AG04450 (cell line): ENCODE measurements at regions not wholly inside any gene's neighbourhood (a gene's known extent, or its start where the extent isn't known, plus 50 kb on each side); places are given as distances from the start of the nearest gene placed in this dataset.
"Not testable (repeated sequence)": the region's sequence is repeated elsewhere in the genome, so short reads cannot be mapped to it uniquely, and the experiment has no call there.

Experiments
- CTCF ChIA-PET: fragments of 300-600, 350-600 bp; formaldehyde crosslinking; extraction: SDS; loops from one replicate; lab custom pipeline; 2022; ENCODE audit warnings: antibody characterized with exemption, inconsistent platforms; lab: Charles Lee
- POLR2A ChIA-PET: fragments of 350-600 bp; formaldehyde crosslinking; extraction: SDS; loops from one replicate; lab custom pipeline; 2021; ENCODE audit warnings: antibody characterized with exemption, inconsistent platforms; lab: Yijun Ruan, JAX
- DNase-seq: peaks from one replicate; pipeline ENCODE4 v3.0.0-alpha.2; 2011; ENCODE audit warnings: low read depth, low spot score
- H3K27ac ChIP-seq: one replicate; pipeline ENCODE4 v1.5.1; 2012; ENCODE audit warnings: low read depth, low read length, control low read depth
- H3K27me3 ChIP-seq: one replicate; pipeline ENCODE4 v1.6.0; 2012; ENCODE audit warnings: low read length; ENCODE audit not compliant: control insufficient read depth, insufficient read depth
- H3K4me3 ChIP-seq: 2 replicates; pipeline ENCODE4 v1.5.1; 2011; ENCODE audit warnings: mild to moderate bottlenecking, low read depth, low read length, control low read depth
- H3K9me3 ChIP-seq: 2 replicates; pipeline ENCODE4 v1.5.1; 2012; ENCODE audit warnings: low read length; ENCODE audit not compliant: control insufficient read depth, insufficient read depth
- TF ChIP-seq, protein P1 (sequence below): IDR thresholded peaks from 2 replicates; pipeline ENCODE4 v1.5.1; 2011; ENCODE audit warnings: low read depth, low read length, control low read depth, inconsistent platforms

DNA sequence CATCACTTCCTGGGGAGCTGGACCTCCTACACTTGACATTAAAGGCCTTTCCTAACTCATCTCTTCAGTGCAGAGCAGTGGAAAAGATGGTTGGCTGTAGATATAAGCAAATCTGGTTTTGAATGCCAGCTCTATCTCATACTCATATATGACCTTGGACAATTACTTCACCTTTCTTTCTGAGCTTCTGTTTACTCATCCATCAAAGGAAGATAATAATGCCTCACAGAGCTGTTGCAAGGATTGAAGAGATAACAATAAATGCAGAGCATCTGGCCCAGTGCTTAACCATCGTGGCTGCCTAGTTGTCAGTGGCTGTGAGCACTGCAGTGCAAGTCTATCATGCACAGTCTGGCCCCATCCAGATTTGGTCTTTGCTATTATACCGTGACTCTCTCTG is 148.1 kb upstream of the EOLA2 start:
- CTCF ChIA-PET = no interaction called here
- no peaks in the 10 kb centered on the region for H3K27me3 ChIP-seq
- TF ChIP-seq, protein P1, sequence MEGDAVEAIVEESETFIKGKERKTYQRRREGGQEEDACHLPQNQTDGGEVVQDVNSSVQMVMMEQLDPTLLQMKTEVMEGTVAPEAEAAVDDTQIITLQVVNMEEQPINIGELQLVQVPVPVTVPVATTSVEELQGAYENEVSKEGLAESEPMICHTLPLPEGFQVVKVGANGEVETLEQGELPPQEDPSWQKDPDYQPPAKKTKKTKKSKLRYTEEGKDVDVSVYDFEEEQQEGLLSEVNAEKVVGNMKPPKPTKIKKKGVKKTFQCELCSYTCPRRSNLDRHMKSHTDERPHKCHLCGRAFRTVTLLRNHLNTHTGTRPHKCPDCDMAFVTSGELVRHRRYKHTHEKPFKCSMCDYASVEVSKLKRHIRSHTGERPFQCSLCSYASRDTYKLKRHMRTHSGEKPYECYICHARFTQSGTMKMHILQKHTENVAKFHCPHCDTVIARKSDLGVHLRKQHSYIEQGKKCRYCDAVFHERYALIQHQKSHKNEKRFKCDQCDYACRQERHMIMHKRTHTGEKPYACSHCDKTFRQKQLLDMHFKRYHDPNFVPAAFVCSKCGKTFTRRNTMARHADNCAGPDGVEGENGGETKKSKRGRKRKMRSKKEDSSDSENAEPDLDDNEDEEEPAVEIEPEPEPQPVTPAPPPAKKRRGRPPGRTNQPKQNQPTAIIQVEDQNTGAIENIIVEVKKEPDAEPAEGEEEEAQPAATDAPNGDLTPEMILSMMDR = no peak
- DNase-seq = no peak
- no peaks in the 10 kb centered on the region for H3K9me3 ChIP-seq
- no peak overlapping the region for H3K4me3 ChIP-seq
- POLR2A ChIA-PET = interaction anchor here (0.7 kb wide), 1 partner anchor 238 kb away, joined by 3 read pairs; no protein-coding TSS in a partner anchor
- peak overlapping the region; percentile 52 for H3K27ac ChIP-seq

GRCh38 chrX:150087612-150088011 is 149.3 kb upstream of the EOLA2 start:
- CTCF ChIA-PET = interaction anchor here (0.7 kb wide), 1 partner anchor 23 kb away, joined by 3 read pairs; no protein-coding TSS in a partner anchor
- Histone ChIP-seq H3K4me3 (no peak overlapping the region), H3K27me3 (no peaks in the 10 kb centered on the region), H3K9me3 (no peaks in the 10 kb centered on the region), H3K27ac (no peak overlapping the region)
- no peak for DNase-seq
- TF ChIP-seq, protein P1 = 0 out of 2 replicates have a peak, but pooled peaks have one; percentile 10
- POLR2A ChIA-PET = no interaction called here

DNA sequence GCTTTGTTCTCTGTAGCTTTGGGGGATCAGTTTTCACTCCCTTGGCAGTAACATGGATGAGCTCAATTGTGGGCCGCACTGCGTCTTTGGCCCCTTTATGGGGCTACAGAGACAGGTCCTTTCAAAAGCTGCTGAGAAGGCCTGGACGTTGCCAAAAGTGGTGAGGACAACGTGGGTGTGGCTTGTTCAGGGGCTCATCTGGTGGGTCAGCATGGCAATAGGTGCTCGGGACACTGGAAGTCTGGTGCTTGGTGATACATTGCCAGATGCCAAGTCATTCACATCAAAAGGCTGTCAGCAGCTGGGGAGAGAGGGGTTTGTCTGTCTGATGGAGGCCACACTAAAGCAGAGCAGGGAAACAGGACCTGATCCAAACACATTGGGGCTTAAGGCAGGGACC is 149.8 kb upstream of the EOLA2 start:
- TF ChIP-seq, protein P1 = no peak
- POLR2A ChIA-PET = no interaction called here
- no peak for DNase-seq
- H3K4me3 ChIP-seq = no peak overlapping the region
- H3K27ac ChIP-seq = no peak overlapping the region
- CTCF ChIA-PET = interaction anchor here (0.7 kb wide), 1 partner anchor 23 kb away, joined by 3 read pairs; no protein-coding TSS in a partner anchor
- H3K9me3 ChIP-seq = no peaks in the 10 kb centered on the region
- H3K27me3 ChIP-seq = no peaks in the 10 kb centered on the region

- ChIA-PET POLR2A (no interaction called here), CTCF (no interaction called here)
- TF ChIP-seq, protein P1 = no peak
- DNase-seq = no peak
- no peak overlapping the region for H3K4me3 ChIP-seq
- no peaks in the 10 kb centered on the region for H3K9me3 ChIP-seq
- no peak overlapping the region for H3K27ac ChIP-seq
- no peaks in the 10 kb centered on the region for H3K27me3 ChIP-seq
Measured at GRCh38 chrX:150088766-150089518, 150.7 kb upstream of the EOLA2 start.

DNA sequence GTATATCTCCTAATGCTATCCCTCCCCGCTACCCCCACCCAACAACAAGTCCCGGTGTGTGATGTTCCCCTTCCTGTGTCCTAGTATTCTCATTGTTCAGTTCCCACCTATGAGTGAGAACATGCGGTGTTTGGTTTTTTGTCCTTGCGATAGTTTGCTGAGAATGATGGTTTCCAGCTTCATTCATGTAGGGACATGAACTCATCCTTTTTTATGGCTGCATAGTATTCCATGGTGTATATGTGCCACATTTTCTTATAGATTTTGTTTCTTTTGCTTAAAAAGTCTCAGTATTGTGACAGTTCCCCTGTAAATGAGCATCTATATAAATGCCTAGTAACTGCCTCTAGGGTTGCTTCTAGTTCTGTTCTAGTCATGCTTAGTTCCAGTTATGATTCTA is 153.0 kb upstream of the EOLA2 start:
- CTCF ChIA-PET, H3K9me3 ChIP-seq, POLR2A ChIA-PET, DNase-seq, H3K27ac ChIP-seq, H3K27me3 ChIP-seq, H3K4me3 ChIP-seq: not testable (repeated sequence)
